NCI-H2029 treated with DMSO at 0.1 percent for 48 hours (cell line): ENCODE measurements at regions not wholly inside any gene's neighbourhood (a gene's known extent, or its start where the extent isn't known, plus 50 kb on each side); places are given as distances from the start of the nearest gene placed in this dataset.
"Not testable (repeated sequence)": the region's sequence is repeated elsewhere in the genome, so short reads cannot be mapped to it uniquely, and the experiment has no call there.

Experiments used
- DNase-seq: peaks from one replicate; lab custom pipeline; 2025; lab: John Stamatoyannopoulos, UW

- no peak for DNase-seq
Measured at GRCh38 chr6:12546410-12547002, 170.1 kb upstream of the PHACTR1 start.

GRCh38 chr6:12548526-12548925 lies 168.0 kb upstream of the PHACTR1 start:
- no peak for DNase-seq

DNA sequence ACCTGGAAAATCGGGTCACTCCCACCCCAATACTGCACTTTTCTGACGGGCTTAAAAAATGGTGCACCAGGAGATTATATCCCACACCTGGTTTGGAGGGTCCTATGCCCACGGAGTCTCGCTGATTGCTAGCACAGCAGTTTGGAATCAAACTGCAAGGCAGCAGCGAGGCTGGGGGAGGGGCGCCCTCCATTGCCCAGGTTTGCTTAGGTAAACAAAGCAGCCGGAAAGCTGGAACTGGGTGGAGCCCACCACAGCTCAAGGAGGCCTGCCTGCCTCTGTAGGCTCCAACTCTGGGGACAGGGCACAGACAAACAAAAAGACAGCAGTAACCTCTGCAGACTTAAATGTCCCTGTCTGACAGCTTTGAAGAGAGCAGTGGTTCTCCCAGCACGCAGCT lies 167.1 kb upstream of the PHACTR1 start:
- DNase-seq: not testable (repeated sequence)

GRCh38 chr6:12554820-12555219 lies 161.7 kb upstream of the PHACTR1 start:
- DNase-seq: not testable (repeated sequence)

DNA sequence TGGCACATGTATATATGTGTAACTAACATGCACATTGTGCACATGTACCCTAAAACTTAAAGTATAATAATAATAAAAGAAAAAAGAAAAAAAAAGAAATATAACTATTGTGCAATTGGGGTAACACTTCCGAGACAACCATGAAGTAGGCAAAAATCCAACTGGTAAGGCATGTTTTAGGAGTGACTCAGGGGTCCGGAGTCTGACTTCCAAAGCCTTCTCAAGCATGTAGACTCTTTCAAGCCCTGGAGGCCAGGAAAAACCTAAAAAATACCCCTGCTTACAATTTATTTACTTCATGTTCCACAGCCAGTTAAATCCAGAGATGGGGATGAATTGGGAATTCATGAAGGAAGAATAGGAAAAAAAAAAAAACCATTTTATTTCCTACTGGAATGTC lies 161.3 kb upstream of the PHACTR1 start:
- no peak for DNase-seq

DNA sequence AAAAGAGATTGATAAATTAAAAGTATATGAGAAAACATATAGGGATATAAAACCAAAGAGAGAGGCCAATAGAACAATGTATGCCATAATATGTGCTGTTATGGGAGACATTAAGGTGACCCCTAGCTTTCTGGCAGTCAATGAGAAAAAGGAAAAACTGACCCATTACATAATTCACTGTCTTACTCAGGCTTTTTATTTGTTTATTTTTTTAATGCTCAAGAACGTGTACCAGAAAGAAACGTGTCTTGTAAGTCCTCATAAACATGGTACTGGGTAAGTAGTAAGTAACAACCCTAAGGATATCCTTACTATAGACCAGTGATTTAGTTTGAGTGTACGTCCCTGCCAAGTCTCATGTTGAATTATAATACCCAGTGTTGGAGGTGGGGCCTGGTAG lies 160.8 kb upstream of the PHACTR1 start:
- no peak for DNase-seq

DNA sequence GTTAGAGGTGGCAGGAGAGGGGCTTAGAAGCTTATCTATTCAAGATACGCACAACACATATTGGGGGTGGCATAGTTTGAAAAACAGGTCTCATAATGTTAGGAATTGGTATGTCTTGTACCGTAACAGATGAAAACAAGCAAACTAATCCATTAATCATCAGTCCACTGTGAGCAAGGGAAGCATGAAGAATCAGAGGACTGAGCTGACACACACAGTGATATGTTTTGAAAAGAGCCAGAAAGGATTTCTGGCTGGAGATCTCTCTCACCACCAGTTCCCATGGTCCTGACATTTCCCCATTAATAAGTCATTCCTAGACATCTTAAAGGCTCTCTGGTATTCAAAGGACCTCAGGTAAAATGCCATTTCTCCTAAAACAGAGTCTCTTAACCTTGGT lies 158.8 kb upstream of the PHACTR1 start:
- no peak for DNase-seq

DNA sequence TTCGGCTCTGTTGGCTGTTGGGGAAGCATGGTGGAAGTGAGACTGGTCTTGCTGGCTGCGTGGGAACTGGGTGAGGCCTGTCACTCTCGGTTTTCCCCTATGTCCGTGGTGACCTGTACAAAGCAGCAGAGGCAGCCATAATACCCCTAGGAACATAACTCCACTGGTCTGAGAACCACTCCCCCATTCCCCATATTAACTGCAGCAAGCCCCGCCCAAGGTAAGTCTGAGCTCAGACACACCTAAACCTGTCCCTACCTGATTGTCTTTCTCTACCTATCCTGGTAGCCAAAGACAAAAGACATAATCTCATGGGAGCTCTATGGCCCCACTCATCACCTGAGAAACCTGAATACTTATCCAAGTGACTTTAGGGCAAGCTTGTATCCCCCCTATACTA lies 156.3 kb upstream of the PHACTR1 start:
- no peak for DNase-seq

GRCh38 chr6:12566618-12567123 lies 149.9 kb upstream of the PHACTR1 start:
- no peak for DNase-seq

DNA sequence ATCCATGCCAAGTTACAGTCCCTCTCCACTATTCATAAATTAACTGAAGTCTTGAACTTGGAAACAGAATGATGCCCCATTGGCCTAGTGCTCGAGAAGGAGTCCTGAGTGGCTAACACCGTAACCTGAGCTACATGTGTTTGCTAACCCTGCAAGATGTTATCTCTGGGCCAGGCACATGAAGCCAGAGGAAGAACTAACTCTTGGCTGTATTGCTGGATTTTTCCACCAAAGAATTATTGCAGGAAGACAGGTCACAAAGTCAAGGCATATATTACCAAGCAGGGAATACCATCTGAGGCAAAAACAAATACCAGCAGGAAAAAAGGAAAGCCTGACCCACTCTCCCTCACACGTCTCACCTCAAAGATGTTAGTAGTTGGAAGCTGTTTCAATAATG lies 148.9 kb upstream of the PHACTR1 start:
- DNase-seq: no peak

DNA sequence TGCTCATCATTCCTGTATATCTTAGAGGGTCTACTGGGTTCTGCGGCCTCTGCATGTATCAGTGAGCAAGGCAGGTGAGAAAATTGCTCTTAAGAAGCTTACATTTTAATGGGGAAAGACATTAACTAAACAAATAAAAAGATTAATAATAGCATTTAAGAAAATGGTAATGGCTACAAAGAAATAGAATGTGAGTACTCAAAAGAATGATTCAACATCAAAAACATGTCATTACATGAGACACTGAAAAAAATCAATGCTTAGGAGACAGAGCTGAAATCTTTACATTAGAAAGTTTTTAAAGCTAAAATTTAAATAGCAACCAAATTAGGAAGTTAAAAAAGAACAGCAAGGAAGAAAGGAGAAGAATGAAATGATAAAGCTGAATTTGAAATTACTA lies 146.9 kb upstream of the PHACTR1 start:
- DNase-seq: no peak

GRCh38 chr6:12570461-12571030 lies 146.0 kb upstream of the PHACTR1 start:
- DNase-seq: no peak

DNA sequence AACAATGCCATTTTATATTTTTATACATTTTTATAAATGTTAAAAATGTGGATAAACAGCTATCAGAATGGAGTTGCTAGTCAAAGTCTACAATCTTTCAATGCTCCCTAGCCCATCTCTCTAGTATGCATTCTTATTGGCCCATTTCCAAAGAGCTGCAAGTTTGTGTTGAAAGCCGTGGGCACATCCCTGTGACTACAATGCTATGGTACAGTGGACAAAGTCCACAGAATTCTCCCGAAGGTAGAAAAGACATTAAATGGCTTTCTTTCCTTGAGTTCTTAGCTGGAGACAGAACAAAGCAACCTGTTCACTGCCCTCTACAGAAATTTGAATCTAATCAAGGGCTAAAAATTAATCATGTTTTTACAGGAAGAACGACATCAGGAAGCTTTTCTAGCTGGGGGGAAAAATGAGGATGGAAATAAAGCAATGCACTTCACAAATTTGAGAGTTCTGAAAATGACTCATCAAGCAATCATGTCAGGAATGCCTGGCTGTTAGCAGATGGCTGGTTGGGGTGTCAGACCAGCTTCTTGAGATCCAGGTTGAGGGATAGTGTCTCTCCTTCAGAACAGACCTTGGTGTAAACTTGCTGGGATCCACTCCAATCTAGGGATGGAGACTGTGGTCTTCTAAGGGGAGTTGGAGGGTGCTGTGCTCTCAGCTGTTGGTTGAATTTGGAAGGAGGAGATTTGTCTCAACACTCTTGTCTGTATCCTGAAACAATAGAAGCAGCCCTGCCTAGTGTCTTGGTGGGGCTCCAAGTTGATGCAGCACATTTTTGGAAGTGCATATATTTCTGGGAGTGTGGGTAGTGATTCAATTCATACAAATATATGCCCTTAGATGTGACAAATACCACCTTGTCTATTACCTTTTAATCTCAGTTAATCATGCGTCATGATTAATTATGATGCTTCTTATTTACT lies 143.4 kb upstream of the PHACTR1 start:
- no peak for DNase-seq

GRCh38 chr6:12575961-12576360 lies 140.6 kb upstream of the PHACTR1 start:
- DNase-seq: no peak

DNA sequence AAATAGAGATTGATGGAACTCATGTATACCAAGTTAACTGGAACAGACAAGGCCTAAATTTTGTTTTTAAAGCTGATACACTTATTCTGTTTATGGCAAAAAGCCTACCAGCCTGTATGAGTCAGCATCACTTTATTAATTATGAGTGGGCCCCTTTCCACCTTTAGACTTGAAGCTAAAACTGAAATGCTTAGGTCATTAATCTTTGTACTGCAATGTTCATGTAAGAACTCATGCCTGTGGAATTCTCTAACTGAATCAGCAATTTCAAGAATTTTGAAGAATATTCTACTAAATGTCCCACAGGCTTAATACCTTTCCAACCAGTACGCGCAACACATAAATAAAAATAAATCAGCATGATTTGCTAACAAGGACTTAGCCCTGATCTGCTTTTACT lies 140.2 kb upstream of the PHACTR1 start:
- DNase-seq: no peak

- no peak for DNase-seq
Measured at GRCh38 chr6:12577124-12577850, 139.3 kb upstream of the PHACTR1 start.

DNA sequence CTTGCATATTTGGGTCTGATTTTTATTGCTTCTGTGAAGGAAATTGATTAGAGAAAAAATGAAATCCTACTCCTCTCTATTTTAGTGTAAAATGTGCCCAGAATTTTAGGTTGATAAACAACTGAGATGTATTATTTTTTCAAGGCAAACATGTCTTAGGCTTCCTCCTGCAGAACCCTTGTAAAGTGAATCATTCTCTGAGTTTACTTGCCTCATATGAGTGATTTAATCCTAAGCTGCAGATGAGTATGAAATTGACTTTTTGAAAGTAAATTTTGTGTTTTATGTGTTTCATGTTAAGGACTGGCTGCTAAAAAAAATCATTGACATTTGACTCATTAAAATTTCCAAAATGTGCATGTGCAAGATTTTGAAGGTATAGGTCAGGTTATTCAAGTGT lies 138.5 kb upstream of the PHACTR1 start:
- no peak for DNase-seq

DNA sequence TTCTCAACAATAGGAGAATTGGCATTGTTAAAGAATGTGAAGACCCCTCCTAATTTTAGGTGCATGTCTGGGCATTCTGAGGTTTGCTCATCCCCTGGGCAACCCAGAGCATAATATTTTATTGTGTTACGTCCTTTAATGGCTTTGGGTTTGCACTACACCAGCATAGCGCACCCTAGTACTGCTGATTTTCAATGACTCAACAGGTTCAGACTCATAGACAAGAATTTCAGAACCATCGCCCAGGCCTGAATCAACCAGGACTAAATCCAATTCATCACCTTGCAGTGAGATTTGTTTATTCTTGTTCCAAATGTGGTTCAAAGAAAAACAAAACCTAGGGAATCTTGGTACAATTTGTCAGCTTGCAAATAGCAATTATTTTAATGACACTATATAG lies 137.8 kb upstream of the PHACTR1 start:
- DNase-seq: no peak

DNA sequence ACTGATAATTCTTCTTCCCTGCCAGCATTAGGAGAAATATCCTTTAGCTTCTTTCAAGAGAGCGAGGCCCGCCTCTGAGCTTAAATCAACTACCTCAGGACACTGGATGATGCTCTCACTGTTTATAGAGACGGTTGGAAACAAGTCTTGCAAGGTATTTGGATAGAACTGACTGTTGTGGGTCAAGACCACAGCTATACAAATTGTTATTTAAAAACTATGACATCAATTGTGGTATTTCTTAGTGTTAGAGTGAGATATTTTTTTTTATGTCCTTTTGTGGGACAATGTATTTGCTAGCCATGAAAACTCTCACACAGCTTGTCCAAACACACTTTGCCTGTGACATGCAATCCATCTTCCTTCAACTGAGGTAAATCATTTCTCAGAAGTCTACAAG lies 136.3 kb upstream of the PHACTR1 start:
- DNase-seq: no peak

GRCh38 chr6:12582421-12583110 lies 134.0 kb upstream of the PHACTR1 start:
- no peak for DNase-seq

DNA sequence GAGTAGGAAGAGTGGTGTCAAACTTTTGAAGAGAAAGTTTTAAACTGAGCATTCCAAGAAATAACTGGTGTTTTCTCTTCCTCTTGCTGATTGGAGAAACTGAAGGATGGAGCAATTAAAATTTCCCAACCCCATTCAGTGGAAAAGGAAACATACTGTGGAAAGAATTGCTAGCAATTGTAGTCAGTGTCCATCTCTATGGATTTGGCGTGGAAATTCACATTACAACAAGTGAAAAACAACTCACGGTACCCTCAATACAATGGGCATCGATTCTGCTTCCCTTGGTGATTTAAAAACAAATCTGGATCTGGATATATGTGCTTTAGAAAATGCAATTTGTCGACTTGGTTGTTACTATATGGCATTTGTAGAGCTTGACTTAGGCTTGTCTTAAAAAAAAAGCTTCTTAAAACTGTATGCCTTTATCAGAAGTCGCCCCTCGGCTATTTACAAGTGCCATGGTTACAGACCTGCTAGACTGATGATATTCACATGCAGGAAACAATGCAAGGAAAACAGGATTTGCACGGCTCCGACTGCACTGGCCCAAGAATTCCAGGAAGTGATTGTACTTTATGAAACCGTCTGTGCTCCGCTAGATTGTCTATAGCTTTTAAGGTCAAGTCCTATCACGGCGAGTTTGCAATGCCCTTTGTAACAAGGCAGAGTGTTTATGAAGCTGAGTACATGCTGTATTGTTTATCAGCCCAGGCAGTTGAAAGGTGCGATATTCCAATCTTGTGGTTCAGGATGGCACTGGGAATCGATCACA lies 131.7 kb upstream of the PHACTR1 start:
- DNase-seq: no peak
